GM13976 (cell line): ENCODE measurements at regions not wholly inside any gene's neighbourhood (a gene's known extent, or its start where the extent isn't known, plus 50 kb on each side); places are given as distances from the start of the nearest gene placed in this dataset.

Experiments used
- DNase-seq: peaks from one replicate; pipeline ENCODE4 v3.0.0; 2012; ENCODE audit warnings: low spot score
- CTCF ChIP-seq: IDR thresholded peaks from 2 replicates; pipeline ENCODE4 v1.5.1; 2012; ENCODE audit warnings: borderline replicate concordance, mild to moderate bottlenecking; ENCODE audit not compliant: insufficient read depth; ENCODE audit errors: extremely low read depth, missing control alignments, control extremely low read depth
- in situ Hi-C: fragments of 300-500 bp; cut with MboI; formaldehyde crosslinking; loops from one replicate; pipeline ENCODE4 v1.12.0; 2022; ENCODE audit warnings: low sequenced_read_pairs, mixed read lengths, inconsistent platforms; ENCODE audit not compliant: unreplicated experiment

- TF ChIP-seq CTCF, result no peak
- in situ Hi-C loops, result no loop called here
- DNase-seq, result no peak
These were observed 94.2 kb upstream of the THRB start for GRCh38 chr3:24588629-24589512.

GRCh38 chr3:24589513-24589851, 94.8 kb upstream of the THRB start:
- in situ Hi-C loops, result no loop called here
- DNase-seq, result no peak
- TF ChIP-seq CTCF, result no peak

- in situ Hi-C loops, result no loop called here
- TF ChIP-seq CTCF, result no peak
- no peak for DNase-seq
These were observed 95.6 kb upstream of the THRB start for GRCh38 chr3:24589931-24590880.

- no peak for DNase-seq
- no peak for TF ChIP-seq CTCF
- in situ Hi-C loops, result no loop called here
These were observed 96.5 kb upstream of the THRB start for GRCh38 chr3:24591191-24591590.

- no peak for DNase-seq
- in situ Hi-C loops, result no loop called here
- no peak for TF ChIP-seq CTCF
These were observed 97.3 kb upstream of the THRB start for GRCh38 chr3:24591661-24592555.

GRCh38 chr3:24594161-24594560, 99.5 kb upstream of the THRB start:
- in situ Hi-C loops, result no loop called here
- TF ChIP-seq CTCF, result no peak
- no peak for DNase-seq
